Activated CD4-positive, CD25-positive, alpha-beta regulatory T cell treated with anti-CD3 and anti-CD28 coated beads, Interleukin-2, amount 50 U/mL, for 72 hours (primary cell): ENCODE measurements at regions not wholly inside any gene's neighbourhood (a gene's known extent, or its start where the extent isn't known, plus 50 kb on each side); places are given as distances from the start of the nearest gene placed in this dataset.
"Not testable (repeated sequence)": the region's sequence is repeated elsewhere in the genome, so short reads cannot be mapped to it uniquely, and the experiment has no call there.

Experiments used
- DNase-seq: peaks from one replicate; pipeline ENCODE4 v3.0.0; 2021

DNA sequence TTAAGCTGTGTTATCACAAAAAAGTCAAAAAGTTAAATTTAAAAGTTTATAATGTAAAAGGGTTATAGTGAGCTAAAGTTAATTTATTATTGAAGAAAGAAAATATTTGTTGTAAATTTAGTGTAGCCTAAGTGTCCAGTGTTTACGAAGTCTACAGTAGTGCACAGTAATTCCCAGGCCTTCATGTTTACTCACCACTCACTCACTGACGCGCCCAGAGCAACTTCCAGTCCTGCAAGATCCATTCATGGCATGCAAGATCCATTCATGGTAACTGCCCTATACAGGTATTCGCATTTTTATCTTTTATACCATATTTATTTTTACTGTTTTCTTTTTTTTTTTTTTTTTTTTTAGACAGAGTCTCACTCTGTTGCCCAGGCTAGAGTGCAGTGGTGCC, 69.5 kb downstream of the TPRA1 start:
- no peak for DNase-seq

DNA sequence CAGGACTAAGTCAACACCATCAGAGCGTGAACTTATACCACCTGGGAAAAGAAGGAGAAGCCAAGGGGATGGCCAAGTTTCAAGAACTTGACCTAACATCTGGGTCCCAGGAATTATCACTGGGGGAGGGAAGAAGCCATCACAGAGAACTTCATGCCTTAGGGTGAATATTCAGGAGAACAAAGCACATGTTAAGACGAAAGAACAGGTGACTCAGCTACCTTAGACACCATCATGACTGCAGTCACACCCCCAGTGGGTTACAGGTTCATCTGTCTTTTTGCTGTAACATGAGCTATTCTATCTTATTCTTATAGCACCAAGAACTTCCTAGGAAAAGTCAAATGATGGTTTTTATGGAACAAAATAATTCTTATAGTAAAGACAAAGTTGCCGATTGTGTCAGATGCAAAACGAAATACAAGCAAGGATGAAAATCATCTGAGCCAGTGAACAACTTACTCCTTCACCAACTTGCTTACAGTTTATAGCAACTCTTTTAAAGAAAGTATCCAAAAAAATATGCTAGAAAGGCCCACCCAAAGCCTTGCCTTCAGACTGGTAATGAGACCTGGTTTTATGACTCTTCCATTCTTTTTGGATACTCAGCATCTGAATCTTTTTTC, 72.0 kb downstream of the TPRA1 start:
- no peak for DNase-seq

DNA sequence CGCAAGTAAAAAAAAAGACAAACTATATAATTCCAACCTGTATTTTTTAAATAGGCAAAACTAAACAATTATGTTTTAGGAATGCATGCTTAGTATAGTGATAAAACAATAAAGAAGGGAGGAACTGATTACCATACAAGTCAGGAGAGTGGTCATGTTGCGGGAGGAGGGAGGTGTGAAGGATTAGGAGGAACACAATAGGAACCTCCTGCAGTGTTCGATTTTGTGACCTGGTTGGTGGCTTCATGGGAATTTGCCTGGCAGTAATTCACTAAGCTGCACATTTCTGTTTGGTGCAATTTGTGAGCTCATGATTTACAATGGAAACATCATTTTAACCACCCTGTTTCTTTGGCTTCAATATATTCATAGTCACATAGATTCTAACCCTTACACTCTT, 78.3 kb downstream of the TPRA1 start:
- no peak for DNase-seq

- no peak for DNase-seq
Measured at GRCh38 chr3:127501177-127501576, 89.4 kb downstream of the TPRA1 start.

GRCh38 chr3:127497676-127498075, 92.9 kb downstream of the TPRA1 start:
- DNase-seq, result no peak

- DNase-seq, result no peak
Measured at GRCh38 chr3:127497166-127497565, 93.4 kb downstream of the TPRA1 start.

GRCh38 chr3:127495821-127496655, 94.5 kb downstream of the TPRA1 start:
- no peak for DNase-seq

GRCh38 chr3:127493924-127494646, 96.4 kb downstream of the TPRA1 start:
- DNase-seq, result no peak

GRCh38 chr3:127492426-127492825, 98.1 kb downstream of the TPRA1 start:
- no peak for DNase-seq

DNA sequence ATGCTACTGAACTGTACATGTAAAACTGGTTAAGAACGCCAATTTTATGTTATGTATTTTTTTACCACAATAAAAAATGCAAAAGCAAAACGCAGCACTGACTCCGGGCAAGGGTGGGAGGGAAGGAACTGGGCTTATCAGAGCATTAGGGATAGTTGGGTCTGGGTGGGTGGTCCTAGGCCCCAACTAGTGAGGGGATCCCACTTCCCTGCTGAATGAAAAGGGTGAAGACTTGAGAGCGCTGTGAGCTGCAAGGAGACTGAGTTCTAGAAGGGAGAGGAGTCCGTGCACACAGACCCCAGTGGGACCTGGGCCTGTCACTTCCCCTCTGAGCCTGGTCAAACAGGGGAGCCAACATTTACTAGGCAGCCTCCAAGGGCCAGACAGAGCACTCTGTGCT, 98.6 kb downstream of the TPRA1 start:
- DNase-seq, result no peak

DNA sequence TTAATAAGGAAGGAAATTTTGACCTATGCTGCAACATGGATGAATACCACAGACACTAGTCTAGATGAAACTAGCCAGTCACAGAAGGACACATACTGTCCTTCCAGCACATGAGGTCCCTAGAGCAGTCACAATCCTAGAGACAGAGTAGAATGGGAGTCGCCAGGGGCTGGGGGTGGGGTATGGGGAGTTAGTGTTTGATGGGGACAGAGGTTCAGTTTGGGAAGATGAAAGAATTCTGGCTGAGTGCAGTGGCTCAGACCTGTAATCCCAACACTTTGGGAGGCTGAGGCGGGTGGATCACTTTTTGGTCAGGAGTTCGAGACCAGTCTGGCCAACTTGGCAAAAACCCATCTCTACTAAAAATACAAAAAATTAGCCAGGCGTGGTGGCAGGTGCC, 99.2 kb downstream of the TPRA1 start:
- DNase-seq, result no peak

DNA sequence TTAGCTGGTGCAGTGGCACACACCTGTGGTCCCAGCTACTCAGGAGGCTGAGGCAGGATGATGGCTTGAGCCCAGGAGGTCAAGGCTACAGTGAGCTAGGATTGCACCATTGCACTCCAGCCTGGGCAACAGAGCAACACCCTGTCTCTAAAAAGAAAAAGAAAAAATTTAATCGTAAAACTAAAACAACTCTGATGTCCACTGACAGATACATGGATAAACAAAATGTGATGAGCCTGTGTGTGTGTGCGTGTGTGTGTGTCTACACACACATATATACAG, 99.6 kb downstream of the TPRA1 start:
- not testable (repeated sequence) for DNase-seq

DNA sequence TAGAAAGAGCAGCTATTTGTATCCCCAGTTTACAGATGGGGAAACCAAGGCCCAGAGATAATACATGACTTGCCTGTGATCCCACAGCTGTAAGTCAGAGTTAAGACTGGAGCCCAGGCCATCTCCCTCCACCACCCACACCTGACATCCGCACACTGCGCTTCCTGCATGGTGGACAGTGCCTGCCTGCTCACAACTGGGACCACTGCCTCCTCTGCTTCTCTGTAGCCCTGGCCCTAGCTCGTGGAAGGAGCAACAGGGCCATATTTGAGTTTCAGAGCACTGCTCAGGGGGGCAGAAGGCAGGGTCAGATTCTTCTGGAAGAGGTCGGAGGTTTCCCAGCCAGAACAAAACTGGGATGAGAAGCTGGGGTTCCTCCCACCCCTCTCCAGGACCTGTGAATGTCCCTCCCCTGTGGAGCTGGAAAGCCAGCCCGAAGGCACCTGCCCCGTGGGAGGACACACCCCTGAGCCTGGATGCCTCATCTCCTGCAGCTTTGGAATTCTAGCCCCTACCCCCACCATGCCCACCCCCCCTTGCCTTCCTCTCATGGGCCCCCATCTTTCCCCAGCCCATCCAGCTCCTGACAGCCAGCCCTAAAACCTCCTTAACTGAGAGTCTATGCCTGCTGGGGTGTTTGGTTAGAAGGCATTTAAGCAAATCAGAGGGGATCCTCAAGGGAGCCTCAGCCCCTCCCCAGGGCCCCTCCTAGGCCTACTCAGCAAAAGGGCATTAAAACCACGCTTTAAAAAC, 100.1 kb downstream of the TPRA1 start:
- DNase-seq, result no peak

DNA sequence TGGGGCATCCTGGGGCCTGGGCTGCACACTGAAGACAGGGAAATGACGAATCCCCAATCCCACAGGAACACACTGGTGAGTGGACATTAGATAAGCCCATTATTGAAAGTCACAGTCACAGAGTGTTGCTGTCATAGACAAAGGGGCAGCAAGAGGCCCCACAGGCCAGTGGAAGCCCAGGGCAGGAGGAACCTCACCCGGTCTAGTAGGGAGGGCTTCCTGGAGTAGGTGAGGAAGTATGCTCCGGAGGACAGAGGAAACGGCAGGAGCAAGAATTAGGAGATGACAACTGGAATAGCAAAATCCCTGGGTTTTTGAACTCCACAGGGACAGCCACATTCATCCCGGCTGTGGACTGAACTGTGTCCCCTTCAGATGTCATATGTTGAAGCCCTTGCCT, 101.2 kb downstream of the TPRA1 start:
- no peak for DNase-seq

- no peak for DNase-seq
Measured at GRCh38 chr3:127488740-127489139, 101.8 kb downstream of the TPRA1 start.

GRCh38 chr3:127488141-127488672, 102.3 kb downstream of the TPRA1 start:
- DNase-seq, result no peak

DNA sequence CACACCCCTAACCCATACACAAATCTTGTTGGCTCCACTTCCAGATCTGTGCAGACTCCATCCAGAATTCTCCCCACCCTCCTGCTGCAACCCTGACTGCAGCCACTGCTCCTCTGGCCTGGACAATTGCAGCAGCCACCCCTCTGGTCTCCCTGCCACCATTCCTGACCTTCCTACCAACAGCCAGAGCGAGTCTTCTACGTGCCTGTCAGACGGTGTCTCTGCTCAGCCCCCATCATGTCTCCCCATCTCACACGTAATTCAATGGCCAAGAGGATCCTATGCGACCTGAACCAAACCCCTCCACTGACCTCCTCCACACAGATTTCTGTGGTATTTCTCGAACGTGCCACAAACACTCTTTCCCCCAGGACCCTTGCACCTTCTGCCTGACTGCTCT, 103.3 kb downstream of the TPRA1 start:
- DNase-seq, result no peak

GRCh38 chr3:127486321-127486944, 104.1 kb downstream of the TPRA1 start:
- no peak for DNase-seq

- no peak for DNase-seq
Measured at GRCh38 chr3:127485396-127486170, 105.0 kb downstream of the TPRA1 start.

- no peak for DNase-seq
Measured at GRCh38 chr3:127484601-127485388, 105.7 kb downstream of the TPRA1 start.
